NCI-H524 treated with DMSO at 0.1 percent for 48 hours (cell line): ENCODE measurements at regions not wholly inside any gene's neighbourhood (a gene's known extent, or its start where the extent isn't known, plus 50 kb on each side); places are given as distances from the start of the nearest gene placed in this dataset.
"Not testable (repeated sequence)": the region's sequence is repeated elsewhere in the genome, so short reads cannot be mapped to it uniquely, and the experiment has no call there.

ENCODE experiments used
- DNase-seq: peaks from one replicate; lab custom pipeline; 2025; lab: John Stamatoyannopoulos, UW

DNA sequence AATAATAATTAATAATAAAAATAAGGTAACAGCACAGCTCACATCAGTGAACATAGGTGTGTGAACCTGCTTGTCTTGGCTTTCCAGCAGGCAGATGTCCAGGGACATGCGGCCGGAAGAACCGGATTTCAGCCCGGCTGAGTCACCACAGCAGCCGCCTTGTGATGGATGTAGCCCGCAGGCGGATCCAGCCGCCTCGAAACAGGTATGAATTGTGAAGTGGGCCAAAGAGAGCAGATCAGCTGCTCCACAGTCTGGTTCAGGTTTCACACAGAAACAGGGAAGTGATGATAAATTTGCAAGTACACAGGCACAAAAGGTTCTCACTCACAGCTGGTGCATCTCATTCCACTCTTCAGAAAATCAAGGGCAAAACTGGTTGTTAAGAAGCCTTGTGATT, 55.1 kb downstream of the ID4 start:
- peak; percentile 4 for DNase-seq

DNA sequence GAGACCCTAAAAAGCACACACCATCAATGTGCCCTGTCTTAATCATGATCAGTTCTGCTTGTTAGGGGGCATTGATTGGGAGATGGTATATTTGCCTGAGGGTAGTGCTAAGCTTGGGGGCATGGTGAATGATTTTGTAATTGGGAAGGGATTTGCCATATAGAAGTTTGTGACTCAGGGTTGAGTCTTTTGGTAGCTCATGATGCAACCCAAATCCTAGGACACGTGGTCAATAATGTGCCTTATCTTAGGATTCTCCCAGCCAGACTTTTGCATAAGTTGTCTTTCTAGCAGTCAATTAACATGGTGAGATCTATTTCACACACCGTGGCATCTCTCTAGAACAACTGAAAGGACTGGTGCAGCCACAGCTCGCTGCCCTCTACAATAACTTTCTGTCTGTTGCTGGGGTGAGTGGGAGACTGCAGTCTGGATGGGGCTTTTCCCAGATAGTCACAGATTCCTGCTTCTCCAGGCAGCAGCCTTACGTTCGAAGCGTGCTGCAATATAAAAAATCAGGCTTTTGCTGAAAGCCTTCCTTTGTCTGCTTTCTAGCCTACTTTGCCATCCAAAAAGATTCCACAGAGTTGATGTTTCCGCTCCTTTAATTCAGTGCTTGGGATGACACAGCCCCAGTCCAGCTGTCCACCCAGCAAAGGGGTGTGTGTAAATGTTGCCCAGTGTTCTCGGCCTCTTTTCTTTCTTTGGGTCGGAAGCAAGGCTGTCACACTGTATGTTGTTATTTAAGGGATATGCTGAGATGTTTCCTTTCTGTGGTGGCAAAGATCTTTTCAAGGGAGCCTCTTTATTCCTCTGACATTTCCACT, 58.9 kb downstream of the ID4 start:
- DNase-seq: no peak

DNA sequence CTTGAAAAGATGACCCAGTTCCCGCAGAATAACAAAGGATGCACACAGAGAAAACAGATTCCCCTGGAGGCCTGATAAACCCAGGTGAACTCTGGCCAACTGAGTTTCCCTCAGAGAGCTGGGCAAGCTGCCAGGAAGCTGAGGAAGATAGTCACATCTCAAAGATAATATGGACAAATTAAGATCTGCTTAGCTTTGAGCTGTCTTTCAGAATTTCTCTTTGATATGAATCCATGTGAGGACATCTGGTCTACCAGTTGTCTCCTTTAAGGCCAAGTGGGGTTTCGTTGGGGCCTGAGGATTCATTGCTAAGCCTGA, 59.5 kb downstream of the ID4 start:
- no peak for DNase-seq

DNA sequence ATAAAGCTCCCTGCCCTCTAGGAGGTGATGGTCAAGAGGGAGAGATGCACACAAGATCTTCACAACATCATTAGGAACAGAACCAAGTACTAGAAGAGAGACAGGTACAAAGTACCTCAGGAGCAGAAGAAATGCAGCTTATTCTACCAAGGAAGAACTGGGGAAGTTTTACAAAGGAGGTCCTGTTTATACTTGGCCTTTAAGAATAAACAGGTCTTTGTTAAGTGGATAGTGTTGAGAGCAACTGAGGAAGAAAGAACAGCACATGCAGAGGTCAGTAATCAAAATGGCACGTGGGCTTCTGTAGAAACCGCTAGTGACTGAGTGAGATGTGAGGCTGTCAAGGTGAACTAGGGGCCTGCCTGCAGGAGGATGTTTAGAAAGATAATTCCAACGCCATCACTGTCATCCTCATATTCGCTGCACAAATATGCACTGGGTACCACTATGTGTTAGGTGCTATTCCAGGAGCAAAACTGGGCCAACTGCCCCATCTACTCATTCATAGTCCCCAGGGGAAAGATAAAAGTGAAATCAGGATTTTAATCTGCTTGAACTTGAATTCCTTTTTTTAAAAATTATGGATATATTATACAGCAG, 61.1 kb downstream of the ID4 start:
- no peak for DNase-seq

DNA sequence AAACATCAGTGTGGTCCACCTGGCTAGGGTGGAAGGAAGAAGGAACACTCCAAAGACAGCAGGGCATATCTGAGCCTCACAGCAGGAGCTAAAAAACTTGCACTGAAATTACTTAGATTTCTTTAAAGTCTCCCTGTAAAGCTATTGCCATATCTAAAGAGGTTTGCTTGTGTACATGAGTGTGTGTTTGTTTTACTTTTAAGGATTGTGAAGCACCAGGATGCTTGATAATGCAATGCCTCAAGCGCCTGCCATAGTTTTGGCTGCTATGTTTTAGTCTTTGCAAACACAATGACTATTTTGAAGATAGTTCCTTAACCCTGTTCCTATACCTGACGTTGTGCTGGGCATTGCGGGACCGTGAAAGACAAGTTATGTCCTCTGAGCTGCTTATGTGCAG, 65.0 kb downstream of the ID4 start:
- no peak for DNase-seq

DNA sequence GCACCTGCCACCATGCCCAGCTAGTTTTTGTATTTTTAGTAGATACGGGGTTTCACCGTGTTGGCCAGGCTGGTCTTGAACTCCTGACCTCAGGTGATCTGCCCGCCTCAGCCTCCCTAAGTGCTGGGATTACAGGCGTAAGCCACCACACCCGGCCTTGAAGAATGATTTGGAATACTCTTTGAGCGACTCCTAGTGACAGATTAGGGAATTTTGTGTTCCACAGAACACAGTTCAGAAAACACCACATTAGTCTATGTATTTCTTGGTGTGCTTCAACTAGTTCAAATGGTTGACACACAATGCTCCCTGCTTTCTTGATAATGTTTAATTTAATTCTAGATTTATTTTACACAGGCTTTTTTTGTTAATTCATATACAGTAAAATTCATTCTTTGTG, 67.2 kb downstream of the ID4 start:
- DNase-seq: not testable (repeated sequence)

DNA sequence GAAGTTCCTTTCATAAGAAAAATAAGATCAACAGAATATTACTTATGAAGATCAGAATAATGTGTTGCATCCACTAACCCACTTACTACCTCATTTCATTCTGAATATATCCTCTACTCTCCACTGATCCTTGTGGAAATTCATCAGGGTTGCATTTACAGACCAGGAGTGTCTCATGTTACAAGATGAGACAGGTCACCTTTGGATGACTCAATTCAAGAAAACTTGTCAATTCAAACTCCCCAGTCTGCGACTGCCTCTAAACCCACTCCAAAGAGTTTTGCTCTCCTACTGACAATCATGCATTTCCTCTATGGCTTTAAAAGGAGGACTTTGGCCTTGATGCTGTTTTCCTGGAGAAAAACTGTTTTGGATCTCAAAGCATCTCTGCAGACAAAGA, 68.4 kb downstream of the ID4 start:
- DNase-seq: no peak

DNA sequence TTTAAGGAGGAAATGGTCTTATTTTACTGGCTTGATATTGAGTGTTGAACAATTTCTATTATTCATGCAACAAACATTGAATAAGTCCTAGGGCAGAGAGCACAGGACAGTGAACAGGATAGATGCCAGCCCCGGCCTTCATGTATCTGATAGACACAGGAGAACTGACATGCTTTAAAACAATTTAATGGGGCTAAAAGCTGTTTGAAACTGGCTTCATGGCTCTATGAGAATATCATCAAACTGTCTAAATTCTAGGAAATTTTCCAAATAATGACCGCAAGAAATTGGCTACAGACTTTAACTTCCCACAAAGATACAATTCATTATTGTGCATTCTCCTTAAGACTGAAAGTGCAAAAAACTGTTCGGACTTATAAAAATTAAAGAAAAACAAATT, 69.0 kb downstream of the ID4 start:
- no peak for DNase-seq

DNA sequence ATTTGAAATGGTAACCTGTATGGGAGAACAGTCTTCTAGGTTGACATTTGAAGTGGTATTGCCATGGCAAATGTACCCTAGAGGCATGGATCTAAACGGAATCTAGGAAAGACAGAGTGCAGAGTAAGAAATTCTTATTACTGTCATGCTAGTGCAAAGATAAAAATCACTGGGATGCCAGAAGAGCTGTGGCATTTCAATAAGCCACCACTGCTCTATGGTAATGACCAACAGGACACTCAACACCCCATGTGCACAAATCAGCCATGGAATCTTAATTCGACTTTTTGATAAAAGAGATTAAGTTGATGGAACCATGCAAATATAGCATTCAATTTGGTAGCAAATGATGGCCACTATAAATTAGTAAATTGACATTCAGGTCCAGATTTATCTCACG, 74.1 kb downstream of the ID4 start:
- no peak for DNase-seq

DNA sequence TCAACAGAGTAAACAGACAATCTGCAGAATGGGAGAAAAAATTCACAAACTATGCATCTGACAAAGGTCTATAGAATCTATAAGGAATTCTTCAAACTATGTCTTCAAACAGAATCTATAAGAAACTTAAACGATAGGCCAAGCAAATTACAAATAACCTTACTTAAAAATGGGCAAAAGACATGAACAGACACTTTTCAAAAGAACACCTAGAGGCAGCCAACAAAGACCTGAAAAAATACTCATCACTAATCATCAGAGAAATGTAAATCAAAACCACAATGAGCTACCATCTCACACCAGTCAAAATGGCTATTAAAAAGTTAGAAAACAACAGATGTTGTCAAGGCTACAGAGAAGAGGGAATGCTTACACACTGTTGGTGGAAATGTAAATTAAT, 81.3 kb downstream of the ID4 start:
- no peak for DNase-seq

DNA sequence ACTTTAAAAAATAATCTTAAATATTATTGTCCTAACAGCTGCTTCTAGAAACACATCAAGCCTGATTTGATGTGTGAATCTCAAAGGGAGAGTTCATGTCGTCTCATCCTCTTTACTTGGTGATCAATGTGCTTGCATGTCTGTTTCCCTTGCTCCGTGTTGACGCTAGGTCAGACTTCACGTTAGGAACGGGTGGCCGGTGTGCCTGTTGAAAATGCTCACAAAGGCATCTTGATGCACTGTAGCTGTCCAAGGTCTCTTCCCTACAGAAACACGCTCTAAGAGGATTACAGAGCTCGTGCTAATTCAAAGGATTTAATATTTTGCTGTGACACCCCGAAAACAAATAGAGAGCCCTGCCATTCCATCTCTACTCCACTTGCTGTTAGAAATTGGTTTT, 84.6 kb downstream of the ID4 start:
- no peak for DNase-seq

DNA sequence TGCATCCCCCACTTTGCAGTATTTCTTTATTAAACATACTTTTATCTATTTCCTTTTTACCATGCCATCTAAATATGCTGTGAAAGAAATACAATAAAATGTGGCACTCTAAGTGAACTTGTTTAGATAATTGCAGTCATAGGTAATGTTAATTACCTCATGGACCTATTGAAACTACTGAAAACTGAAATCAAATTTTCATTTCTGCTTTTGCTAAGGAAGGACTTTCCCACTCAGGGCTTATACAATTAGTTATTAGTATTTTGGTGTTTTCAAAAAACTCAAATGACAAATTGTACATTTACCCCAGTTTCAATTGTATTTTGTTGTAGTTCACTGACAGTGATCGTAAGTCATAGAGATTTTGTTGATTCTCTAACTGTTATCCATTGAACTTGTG, 88.4 kb downstream of the ID4 start:
- DNase-seq: no peak

DNA sequence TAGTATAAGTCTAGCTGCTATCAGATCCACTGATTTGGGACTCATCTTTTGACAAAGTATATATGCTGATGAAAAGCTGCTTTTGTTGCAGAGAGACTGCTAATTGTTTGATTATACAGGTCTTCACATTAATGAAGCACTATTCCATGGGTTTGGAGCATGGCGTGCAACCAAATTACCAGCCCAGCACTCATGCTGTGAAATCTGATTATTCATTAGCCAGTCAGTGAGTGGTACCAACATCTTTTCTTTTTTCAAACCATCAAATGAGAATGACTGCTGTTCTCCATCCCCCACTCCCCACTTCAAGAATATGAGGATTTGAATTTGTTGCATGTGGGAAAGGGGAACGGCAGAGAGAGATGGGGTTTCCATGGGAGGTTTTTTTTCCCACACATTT, 91.3 kb downstream of the ID4 start:
- no peak for DNase-seq

DNA sequence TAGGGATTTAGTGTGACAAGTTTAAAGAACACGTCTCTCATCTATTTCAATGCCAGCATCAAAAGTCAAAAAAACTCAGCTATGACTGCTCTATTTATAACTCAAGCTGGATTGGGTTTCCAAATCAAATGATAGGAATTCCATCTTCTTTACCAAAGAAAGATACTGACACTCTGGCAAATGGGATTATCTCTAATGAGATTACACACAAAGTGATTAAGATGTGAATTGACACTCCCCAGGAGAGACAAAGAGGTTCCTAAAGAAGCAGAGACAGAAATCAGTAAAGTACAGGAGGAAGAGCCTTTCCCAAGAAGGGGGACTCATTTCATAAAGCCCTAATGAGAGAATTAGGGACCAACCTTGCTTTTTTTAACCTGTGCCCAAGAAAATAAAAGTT, 92.1 kb downstream of the ID4 start:
- DNase-seq: peak; percentile 19

DNA sequence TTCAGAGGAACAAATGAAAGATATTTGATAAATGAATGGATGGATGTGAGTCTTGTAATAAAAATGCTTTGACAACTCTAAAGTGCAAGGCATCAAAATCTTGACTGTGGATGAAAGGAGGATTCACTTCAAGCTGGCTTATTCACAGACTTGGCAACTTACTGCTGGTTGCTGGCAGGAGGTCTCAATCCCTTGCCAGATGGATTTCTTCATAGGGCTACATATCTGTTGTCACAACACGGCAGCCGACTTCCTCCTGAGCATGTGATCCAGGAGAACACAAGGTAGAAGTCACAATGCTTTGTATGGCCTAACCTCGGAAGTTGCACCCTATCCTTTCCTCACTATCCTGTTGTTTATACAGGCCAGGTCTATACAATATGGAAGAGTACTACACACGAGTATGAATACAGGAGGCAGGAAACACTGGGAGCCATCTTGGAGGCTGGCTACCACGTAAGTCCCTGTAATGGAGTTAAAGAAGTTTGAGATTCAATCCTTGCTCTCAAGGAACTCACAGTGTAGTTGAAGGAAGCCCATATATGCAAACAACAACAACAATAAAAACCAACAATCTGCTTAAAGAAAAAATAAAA, 97.9 kb downstream of the ID4 start:
- DNase-seq: no peak

DNA sequence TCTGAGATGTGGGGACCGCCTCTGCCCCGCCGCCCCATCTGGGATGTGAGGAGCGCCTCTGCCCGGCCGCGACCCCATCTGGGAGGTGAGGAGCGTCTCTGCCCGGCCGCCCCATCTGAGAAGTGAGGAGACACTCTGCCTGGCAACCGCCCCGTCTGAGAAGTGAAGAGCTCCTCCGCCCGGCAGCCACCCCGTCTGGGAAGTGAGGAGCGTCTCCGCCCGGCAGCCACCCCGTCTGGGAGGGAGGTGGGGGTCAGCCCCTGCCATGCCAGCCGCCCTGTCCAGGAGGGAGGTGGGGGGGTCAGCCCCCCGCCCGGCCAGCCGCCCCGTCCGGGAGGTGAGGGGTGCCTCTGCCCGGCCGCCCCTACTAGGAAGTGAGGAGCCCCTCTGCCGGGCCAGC, 102.2 kb downstream of the ID4 start:
- DNase-seq: not testable (repeated sequence)

DNA sequence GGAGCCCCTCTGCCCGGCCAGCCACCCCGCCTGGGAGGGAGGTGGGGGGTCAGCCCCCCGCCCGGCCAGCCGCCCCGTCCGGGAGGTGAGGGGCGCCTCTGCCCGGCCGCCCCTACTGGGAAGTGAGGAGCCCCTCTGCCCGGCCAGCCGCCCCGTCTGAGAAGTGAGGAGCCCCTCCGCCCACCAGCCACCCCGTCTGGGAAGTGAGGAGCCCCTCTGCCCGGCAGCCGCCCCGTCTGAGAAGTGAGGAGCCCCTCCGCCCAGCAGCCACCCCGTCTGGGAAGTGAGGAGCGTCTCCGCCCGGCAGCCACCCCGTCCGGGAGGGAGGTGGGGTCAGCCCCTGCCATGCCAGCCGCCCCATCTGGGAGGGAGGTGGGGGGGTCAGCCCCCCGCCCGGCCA, 102.8 kb downstream of the ID4 start:
- not testable (repeated sequence) for DNase-seq

DNA sequence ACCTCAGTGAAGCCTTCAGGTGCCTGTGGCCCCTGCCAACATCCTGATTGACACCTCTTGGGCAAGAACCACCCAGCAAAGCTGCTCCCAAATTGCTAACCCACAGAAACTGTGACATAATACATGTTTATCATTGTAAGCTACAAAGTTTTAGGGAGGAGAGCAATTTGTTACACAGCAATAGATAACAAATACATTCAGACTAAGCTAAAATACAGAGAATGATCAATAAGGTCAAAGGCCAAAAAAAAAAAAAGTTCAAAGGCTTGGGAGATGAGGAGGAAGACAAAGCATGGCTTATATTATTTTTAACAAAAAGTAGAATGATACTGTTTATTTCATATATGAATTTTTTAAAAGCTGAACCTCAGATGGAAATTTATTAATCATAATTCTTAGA, 105.9 kb downstream of the ID4 start:
- no peak for DNase-seq

DNA sequence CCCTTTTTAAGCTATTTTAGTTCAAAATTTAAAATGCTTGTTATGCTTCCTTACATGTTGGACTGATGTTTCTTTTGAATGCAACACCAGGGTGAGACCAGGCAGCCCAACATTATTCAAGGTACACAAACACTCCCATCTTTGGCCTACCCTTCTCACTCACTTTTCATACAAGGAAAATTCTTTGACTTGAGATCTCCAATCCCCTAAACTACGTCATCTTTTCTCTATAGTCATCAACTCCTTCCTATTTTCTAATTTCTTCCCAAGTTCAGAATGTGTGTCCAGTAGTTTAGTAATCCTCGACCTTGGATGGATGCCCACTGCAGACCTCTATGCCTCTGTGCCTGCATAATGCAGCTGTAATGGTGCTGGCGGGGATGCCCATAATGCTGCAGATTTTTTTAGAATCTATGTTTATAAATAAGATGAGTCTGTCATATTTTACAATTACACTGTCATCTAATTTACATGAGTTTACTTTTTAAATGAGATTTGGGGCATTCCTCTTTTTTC, 108.7 kb downstream of the ID4 start:
- no peak for DNase-seq

DNA sequence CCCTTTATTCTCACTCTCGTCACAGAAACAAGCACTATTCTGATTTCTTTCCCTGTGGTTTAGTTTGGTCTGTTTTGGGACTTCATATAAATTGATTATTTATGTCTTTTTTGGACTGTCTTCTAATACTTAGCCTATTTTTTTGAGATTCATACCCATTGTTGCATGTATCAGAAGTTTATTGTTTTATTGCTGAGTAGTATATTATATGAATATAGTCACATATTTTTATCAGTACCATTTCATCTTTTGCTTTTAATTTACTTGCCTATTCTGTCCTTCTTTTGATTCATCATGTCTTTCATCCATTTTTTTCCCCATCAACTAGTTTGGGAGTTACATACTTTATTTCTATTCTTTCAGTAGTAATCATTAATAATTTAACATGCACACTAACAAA, 112.0 kb downstream of the ID4 start:
- no peak for DNase-seq

DNA sequence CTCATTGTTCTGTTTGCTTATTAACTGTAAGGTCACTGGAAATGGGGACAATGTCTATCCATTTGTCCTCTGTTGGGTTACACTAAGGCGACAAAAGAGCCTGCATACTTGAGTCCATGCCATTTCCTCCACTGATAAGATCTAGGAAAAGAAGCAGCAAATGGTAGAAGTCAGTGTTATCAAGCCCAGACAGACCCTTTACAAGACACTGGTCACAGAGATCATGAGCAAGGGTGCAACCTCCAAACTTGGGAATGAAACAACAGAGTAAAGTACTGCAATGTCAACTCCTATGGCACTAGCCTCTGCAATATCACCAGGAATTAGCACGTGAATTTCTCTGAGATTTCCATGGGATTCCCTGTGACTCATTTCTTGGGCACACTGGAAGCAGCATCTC, 126.9 kb downstream of the ID4 start:
- DNase-seq: no peak

DNA sequence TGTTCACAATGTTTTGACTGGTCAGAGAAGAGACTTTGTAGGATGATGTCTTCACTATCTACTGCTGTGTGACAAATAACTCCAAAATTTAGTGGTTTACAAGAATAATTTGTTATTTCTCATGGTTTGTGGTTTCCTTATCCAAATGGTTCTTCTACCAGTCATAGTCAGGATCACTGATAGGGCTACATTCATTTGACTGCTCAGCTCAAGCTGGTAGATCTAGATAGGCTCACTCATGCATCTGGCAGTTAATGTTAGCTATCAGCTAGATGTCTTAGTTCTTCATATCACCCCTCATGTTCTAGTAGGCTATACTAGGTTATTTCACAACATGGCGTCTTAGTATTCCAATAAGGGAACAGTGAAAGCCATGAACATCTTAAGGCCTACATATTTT, 131.0 kb downstream of the ID4 start:
- DNase-seq: no peak

DNA sequence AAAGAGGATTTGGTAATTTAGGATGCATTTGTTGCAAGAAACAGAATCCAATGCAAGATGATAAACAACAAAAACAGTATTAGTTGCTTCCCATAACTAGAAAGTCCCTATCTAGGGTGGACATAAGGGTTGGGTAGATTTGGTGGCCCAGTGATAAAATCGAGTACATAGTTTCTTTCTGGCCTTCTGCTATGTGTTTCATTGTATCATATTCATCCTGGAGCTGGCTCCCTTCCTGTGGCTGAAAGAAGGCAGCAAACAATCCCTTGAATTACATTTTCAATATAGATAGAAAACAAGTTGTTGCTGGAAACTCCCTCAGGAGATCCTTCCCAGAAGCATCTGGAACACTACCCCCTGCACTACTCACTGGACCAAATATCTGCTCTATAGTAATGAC, 135.1 kb downstream of the ID4 start:
- DNase-seq: no peak
